GM11168 (cell line): ENCODE measurements at regions not wholly inside any gene's neighbourhood (a gene's known extent, or its start where the extent isn't known, plus 50 kb on each side); places are given as distances from the start of the nearest gene placed in this dataset.
"Not testable (repeated sequence)": the region's sequence is repeated elsewhere in the genome, so short reads cannot be mapped to it uniquely, and the experiment has no call there.

ENCODE experiments used
- in situ Hi-C: fragments of 300-500 bp; cut with MboI; formaldehyde crosslinking; loops from one replicate; pipeline ENCODE4 v1.12.0; 2022; ENCODE audit warnings: low sequenced_read_pairs; ENCODE audit not compliant: unreplicated experiment

GRCh38 chr1:244334842-244335241 is 116.9 kb downstream of the ADSS2 start:
- in situ Hi-C loops = not testable (repeated sequence)

- in situ Hi-C loops = no loop called here
Measured at GRCh38 chr1:244335456-244335855, 116.3 kb downstream of the ADSS2 start.

GRCh38 chr1:244336232-244336899 is 115.3 kb downstream of the ADSS2 start:
- in situ Hi-C loops = no loop called here

GRCh38 chr1:244337839-244338238 is 113.9 kb downstream of the ADSS2 start:
- in situ Hi-C loops = no loop called here

- in situ Hi-C loops = no loop called here
Measured at GRCh38 chr1:244339073-244339692, 112.5 kb downstream of the ADSS2 start.

GRCh38 chr1:244339776-244340175 is 111.9 kb downstream of the ADSS2 start:
- in situ Hi-C loops = no loop called here

GRCh38 chr1:244340396-244340795 is 111.3 kb downstream of the ADSS2 start:
- in situ Hi-C loops = no loop called here

- in situ Hi-C loops = no loop called here
Measured at GRCh38 chr1:244341455-244342450, 110.0 kb downstream of the ADSS2 start.

GRCh38 chr1:244344001-244344400 is 107.7 kb downstream of the ADSS2 start:
- in situ Hi-C loops = no loop called here

GRCh38 chr1:244346972-244347618 is 104.6 kb downstream of the ADSS2 start:
- in situ Hi-C loops = no loop called here

GRCh38 chr1:244347942-244348341 is 103.8 kb downstream of the ADSS2 start:
- in situ Hi-C loops = no loop called here

GRCh38 chr1:244349103-244349531 is 102.6 kb downstream of the ADSS2 start:
- in situ Hi-C loops = no loop called here

- in situ Hi-C loops = no loop called here
Measured at GRCh38 chr1:244349581-244350001, 102.1 kb downstream of the ADSS2 start.

- in situ Hi-C loops = no loop called here
Measured at GRCh38 chr1:244350027-244350426, 101.7 kb downstream of the ADSS2 start.

- in situ Hi-C loops = no loop called here
Measured at GRCh38 chr1:244352156-244352830, 99.4 kb downstream of the ADSS2 start.

GRCh38 chr1:244353551-244354091 is 98.1 kb downstream of the ADSS2 start:
- in situ Hi-C loops = no loop called here

GRCh38 chr1:244354810-244355278 is 96.9 kb downstream of the ADSS2 start:
- in situ Hi-C loops = no loop called here

GRCh38 chr1:244356376-244356775 is 95.3 kb downstream of the ADSS2 start:
- in situ Hi-C loops = no loop called here
